ENCODE measurements at regions not wholly inside any gene's neighbourhood (a gene's known extent, or its start where the extent isn't known, plus 50 kb on each side); places are given as distances from the start of the nearest gene placed in this dataset.

- H2AFZ ChIP-seq (ENCODE audit: low read length) = no peak overlapping the region
These were observed 268.4 kb upstream of the ROPN1 start for GRCh38 chr3:124260206-124260915.

GRCh38 chr3:124261306-124261705 is 269.4 kb upstream of the ROPN1 start:
- H3K4me1 ChIP-seq (ENCODE audit: insufficient read depth, low read length, severe bottlenecking) = no peaks in the 10 kb centered on the region

More at GRCh38 chr3:124260206-124260915, 268.4 kb upstream of the ROPN1 start:
- H3F3A ChIP-seq (ENCODE audit: insufficient read depth, low read length) = no peaks in the 10 kb centered on the region
- H3K9me3 ChIP-seq (ENCODE audit: low read length) = no peaks in the 10 kb centered on the region
- H3K79me2 ChIP-seq (ENCODE audit: insufficient read depth, low read length) = no peaks in the 10 kb centered on the region
- H3K9me2 ChIP-seq (ENCODE audit: low read depth, low read length) = no peaks in the 10 kb centered on the region
- no peak for TF ChIP-seq EZH2 (IDR thresholded peaks at IDR 0.05; ENCODE audit: borderline replicate concordance, low read length)
- no peak for TF ChIP-seq CTCF (IDR thresholded peaks at IDR 0.05; ENCODE audit: low read length)
- no peak overlapping the region for H3K27ac ChIP-seq (ENCODE audit: low read depth, low read length, poor library complexity, severe bottlenecking)
- no peak overlapping the region for H3K4me3 ChIP-seq (ENCODE audit: low read depth, low read length, poor library complexity, severe bottlenecking)
- H3K9ac ChIP-seq (ENCODE audit: low read length) = no peak overlapping the region
- H4K20me1 ChIP-seq (ENCODE audit: insufficient read depth, low read length) = no peaks in the 10 kb centered on the region
- H3K4me1 ChIP-seq (ENCODE audit: insufficient read depth, low read length, severe bottlenecking) = no peaks in the 10 kb centered on the region
- no peaks in the 10 kb centered on the region for H3K27me3 ChIP-seq (ENCODE audit: insufficient read depth, low read length)
- no peaks in the 10 kb centered on the region for H3K36me3 ChIP-seq (ENCODE audit: insufficient read depth, low read length)
- H3K4me2 ChIP-seq (ENCODE audit: low read length) = no peak overlapping the region

GRCh38 chr3:124263168-124263567 is 271.2 kb upstream of the ROPN1 start:
- no peaks in the 10 kb centered on the region for H3K79me2 ChIP-seq (ENCODE audit: insufficient read depth, low read length)
- H3K9ac ChIP-seq (ENCODE audit: low read length) = no peak overlapping the region
- no peaks in the 10 kb centered on the region for H3K27me3 ChIP-seq (ENCODE audit: insufficient read depth, low read length)
- H3K9me2 ChIP-seq (ENCODE audit: low read depth, low read length) = no peaks in the 10 kb centered on the region
- no peak overlapping the region for H3K4me3 ChIP-seq (ENCODE audit: low read depth, low read length, poor library complexity, severe bottlenecking)
- H3K9me3 ChIP-seq (ENCODE audit: low read length) = no peaks in the 10 kb centered on the region
- no peak overlapping the region for H3K27ac ChIP-seq (ENCODE audit: low read depth, low read length, poor library complexity, severe bottlenecking)
- H3K4me1 ChIP-seq (ENCODE audit: insufficient read depth, low read length, severe bottlenecking) = no peaks in the 10 kb centered on the region
- no peak overlapping the region for H2AFZ ChIP-seq (ENCODE audit: low read length)
- no peaks in the 10 kb centered on the region for H3F3A ChIP-seq (ENCODE audit: insufficient read depth, low read length)
- TF ChIP-seq CTCF (IDR thresholded peaks at IDR 0.05; ENCODE audit: low read length) (no peak), EZH2 (IDR thresholded peaks at IDR 0.05; ENCODE audit: borderline replicate concordance, low read length) (no peak)
- H3K4me2 ChIP-seq (ENCODE audit: low read length) = no peak overlapping the region
- H4K20me1 ChIP-seq (ENCODE audit: insufficient read depth, low read length) = no peaks in the 10 kb centered on the region
- H3K36me3 ChIP-seq (ENCODE audit: insufficient read depth, low read length) = no peaks in the 10 kb centered on the region

More at GRCh38 chr3:124261306-124261705, 269.4 kb upstream of the ROPN1 start:
- Histone ChIP-seq H2AFZ (ENCODE audit: low read length) (no peak overlapping the region), H3K36me3 (ENCODE audit: insufficient read depth, low read length) (no peaks in the 10 kb centered on the region), H3K27me3 (ENCODE audit: insufficient read depth, low read length) (no peaks in the 10 kb centered on the region), H3K9ac (ENCODE audit: low read length) (no peak overlapping the region), H3K9me2 (ENCODE audit: low read depth, low read length) (no peaks in the 10 kb centered on the region), H3K9me3 (ENCODE audit: low read length) (no peaks in the 10 kb centered on the region), H3K79me2 (ENCODE audit: insufficient read depth, low read length) (no peaks in the 10 kb centered on the region), H4K20me1 (ENCODE audit: insufficient read depth, low read length) (no peaks in the 10 kb centered on the region), H3K27ac (ENCODE audit: low read depth, low read length, poor library complexity, severe bottlenecking) (no peak overlapping the region), H3F3A (ENCODE audit: insufficient read depth, low read length) (no peaks in the 10 kb centered on the region), H3K4me2 (ENCODE audit: low read length) (no peak overlapping the region), H3K4me3 (ENCODE audit: low read depth, low read length, poor library complexity, severe bottlenecking) (no peak overlapping the region)
- TF ChIP-seq CTCF (IDR thresholded peaks at IDR 0.05; ENCODE audit: low read length) (no peak), EZH2 (IDR thresholded peaks at IDR 0.05; ENCODE audit: borderline replicate concordance, low read length) (no peak)
